ENCODE measurements at regions not wholly inside any gene's neighbourhood (a gene's known extent, or its start where the extent isn't known, plus 50 kb on each side); places are given as distances from the start of the nearest gene placed in this dataset.

GRCh38 chr6:138572885-138573284 lies 73.6 kb upstream of the NHSL1 start:
- POLR2A ChIA-PET = interaction anchor here (0.7 to 1.2 kb wide), 2 partner anchors 9 to 12 kb away, joined by 5 read pairs; no protein-coding TSS in a partner anchor
- BruUV-seq (replicated peaks) = no TSS peak
- no peak overlapping the region for H3K4me3 Mint-ChIP-seq (ENCODE audit: unreplicated experiment)

GRCh38 chr6:138575257-138575656 lies 76.0 kb upstream of the NHSL1 start:
- CTCF ChIA-PET = no interaction called here

More at GRCh38 chr6:138572885-138573284, 73.6 kb upstream of the NHSL1 start:
- no peaks in the 10 kb centered on the region for H3K27me3 Mint-ChIP-seq (ENCODE audit: insufficient read depth, unreplicated experiment)
- Histone ChIP-seq H3K36me3 (ENCODE audit: control insufficient read depth, insufficient read depth, low read length) (no peaks in the 10 kb centered on the region), H3K4me1 (peaks cover 14% of the 10 kb centered on the region; the same call in 1 of the 2 replicates), H3K9me3 (no peaks in the 10 kb centered on the region), H3K27me3 (replicated peaks; ENCODE audit: control insufficient read depth, insufficient read depth, low read length) (no peaks in the 10 kb centered on the region), H3K4me3 (ENCODE audit: low read depth, low read length) (no peak overlapping the region)
- intact Hi-C loops (cut with micrococcal nuclease; ENCODE audit: unreplicated experiment) = loop anchor here (1.0 to 5.0 kb wide), 5 partner anchors 9 to 68 kb away; no protein-coding TSS in a partner anchor
- no peak overlapping the region for H3K27ac Mint-ChIP-seq (ENCODE audit: unreplicated experiment)
- DNase-seq = no peak
- no peaks in the 10 kb centered on the region for H3K9me3 Mint-ChIP-seq (ENCODE audit: unreplicated experiment)
- CTCF ChIA-PET = interaction anchor here (1.2 to 1.4 kb wide), 2 partner anchors 104 to 167 kb away, joined by 3 to 4 read pairs; no protein-coding TSS in a partner anchor
- peaks cover 5% of the 10 kb centered on the region for H3K36me3 Mint-ChIP-seq (ENCODE audit: insufficient read depth, unreplicated experiment)
- TF ChIP-seq CTCF (IDR thresholded peaks at IDR 0.05; ENCODE audit: insufficient read depth in 1 of 2, low read depth in 1 of 2, low read length in 1 of 2, severe bottlenecking in 1 of 2, unreplicated experiment in 1 of 2) = no peak
- H3K4me1 Mint-ChIP-seq (ENCODE audit: low read depth, unreplicated experiment) = peaks cover 7% of the 10 kb centered on the region

GRCh38 chr6:138576313-138576712 lies 77.0 kb upstream of the NHSL1 start:
- no peak overlapping the region for H3K4me3 Mint-ChIP-seq (ENCODE audit: unreplicated experiment)
- Histone ChIP-seq H3K36me3 (ENCODE audit: control insufficient read depth, insufficient read depth, low read length) (no peaks in the 10 kb centered on the region), H3K4me1 (no peaks in the 10 kb centered on the region), H3K9me3 (no peaks in the 10 kb centered on the region), H3K4me3 (ENCODE audit: low read depth, low read length) (no peak overlapping the region), H3K27me3 (replicated peaks; ENCODE audit: control insufficient read depth, insufficient read depth, low read length) (no peaks in the 10 kb centered on the region)
- ChIA-PET CTCF (no interaction called here), POLR2A (no interaction called here)
- intact Hi-C loops (cut with micrococcal nuclease; ENCODE audit: unreplicated experiment) = no loop called here
- no peaks in the 10 kb centered on the region for H3K9me3 Mint-ChIP-seq (ENCODE audit: unreplicated experiment)
- H3K27ac Mint-ChIP-seq (ENCODE audit: unreplicated experiment) = no peak overlapping the region
- H3K36me3 Mint-ChIP-seq (ENCODE audit: insufficient read depth, unreplicated experiment) = peaks cover 5% of the 10 kb centered on the region
- peaks cover 7% of the 10 kb centered on the region for H3K4me1 Mint-ChIP-seq (ENCODE audit: low read depth, unreplicated experiment)
- no peak for DNase-seq
- no peaks in the 10 kb centered on the region for H3K27me3 Mint-ChIP-seq (ENCODE audit: insufficient read depth, unreplicated experiment)
- no peak for TF ChIP-seq CTCF (IDR thresholded peaks at IDR 0.05; ENCODE audit: insufficient read depth in 1 of 2, low read depth in 1 of 2, low read length in 1 of 2, severe bottlenecking in 1 of 2, unreplicated experiment in 1 of 2)
- BruUV-seq (replicated peaks) = no TSS peak

More at GRCh38 chr6:138575257-138575656, 76.0 kb upstream of the NHSL1 start:
- DNase-seq = no peak
- Histone ChIP-seq H3K4me1 (peaks cover 10% of the 10 kb centered on the region; the same call in 1 of the 2 replicates), H3K27me3 (replicated peaks; ENCODE audit: control insufficient read depth, insufficient read depth, low read length) (no peaks in the 10 kb centered on the region), H3K36me3 (ENCODE audit: control insufficient read depth, insufficient read depth, low read length) (no peaks in the 10 kb centered on the region), H3K9me3 (no peaks in the 10 kb centered on the region), H3K4me3 (ENCODE audit: low read depth, low read length) (no peak overlapping the region)
- Mint-ChIP-seq H3K27ac (ENCODE audit: unreplicated experiment) (no peak overlapping the region), H3K4me1 (ENCODE audit: low read depth, unreplicated experiment) (peaks cover 7% of the 10 kb centered on the region), H3K27me3 (ENCODE audit: insufficient read depth, unreplicated experiment) (no peaks in the 10 kb centered on the region), H3K36me3 (ENCODE audit: insufficient read depth, unreplicated experiment) (peaks cover 5% of the 10 kb centered on the region), H3K4me3 (ENCODE audit: unreplicated experiment) (no peak overlapping the region), H3K9me3 (ENCODE audit: unreplicated experiment) (no peaks in the 10 kb centered on the region)
- no peak for TF ChIP-seq CTCF (IDR thresholded peaks at IDR 0.05; ENCODE audit: insufficient read depth in 1 of 2, low read depth in 1 of 2, low read length in 1 of 2, severe bottlenecking in 1 of 2, unreplicated experiment in 1 of 2)
- POLR2A ChIA-PET = no interaction called here
- intact Hi-C loops (cut with micrococcal nuclease; ENCODE audit: unreplicated experiment) = no loop called here
- BruUV-seq (replicated peaks) = no TSS peak

Measured in Caco-2 (cell line).